Kidney (tissue), 13 donors: ENCODE measurements at regions not wholly inside any gene's neighbourhood (a gene's known extent, or its start where the extent isn't known, plus 50 kb on each side); places are given as distances from the start of the nearest gene placed in this dataset.

Source experiments
- DNase-seq, 5 donors: peaks; one replicate each; pipeline ENCODE4 v3.0.0-alpha.2; 2013 to 2020
- FAIRE-seq: peaks from 2 replicates; lab custom pipeline; 2012; peaks lifted over from hg19 to GRCh38; lab: Jason Lieb, UNC
- H3K27ac ChIP-seq, 2 donors: one replicate each; pipeline ENCODE4 v1.7.0; 2013; ENCODE audit warnings: low read depth in 2 of 2, low read length in 2 of 2, inconsistent platforms in 1 of 2
- H3K27me3 ChIP-seq: one replicate; pipeline ENCODE4 v1.7.1; 2013; ENCODE audit warnings: low read length, inconsistent platforms; ENCODE audit not compliant: control insufficient read depth, insufficient read depth
- H3K36me3 ChIP-seq, 3 donors: one replicate each; pipeline versions ENCODE4 v1.7.0 to v1.7.1; 2013; ENCODE audit warnings: low read length in 3 of 3, control low read depth in 1 of 3, inconsistent platforms in 1 of 3; ENCODE audit not compliant: insufficient read depth in 3 of 3, control insufficient read depth in 2 of 3
- H3K4me1 ChIP-seq, 3 donors: one replicate each; pipeline versions ENCODE4 v1.7.0 to v1.7.1; 2013; ENCODE audit warnings: low read length in 3 of 3, inconsistent platforms in 1 of 3, low read depth in 1 of 3; ENCODE audit not compliant: control insufficient read depth in 2 of 3, insufficient read depth in 2 of 3
- H3K4me3 ChIP-seq, 3 donors: one replicate each; pipeline versions ENCODE4 v1.7.0 to v1.8.1; 2013; ENCODE audit warnings: low read length in 3 of 3, control low read depth in 1 of 3, inconsistent platforms in 1 of 3
- H3K9ac ChIP-seq, 3 donors: one replicate each; pipeline versions ENCODE4 v1.7.0 to v1.7.1; 2013; ENCODE audit warnings: low read length in 3 of 3, control low read depth in 1 of 3, inconsistent platforms in 1 of 3
- H3K9me3 ChIP-seq, 3 donors: one replicate each; pipeline versions ENCODE4 v1.7.0 to v1.7.1; 2013; ENCODE audit warnings: low read length in 3 of 3, control low read depth in 1 of 3, inconsistent platforms in 1 of 3; ENCODE audit not compliant: control insufficient read depth in 2 of 3, insufficient read depth in 1 of 3
- CTCF ChIP-seq: IDR thresholded peaks from 3 replicates; pipeline ENCODE4 v1.5.1; 2012; ENCODE audit warnings: mild to moderate bottlenecking, moderate library complexity, borderline replicate concordance; ENCODE audit not compliant: insufficient read depth; ENCODE audit errors: extremely low read depth
- intact Hi-C: fragments of 100-400 bp; cut with DNase I; formaldehyde crosslinking; loops from one replicate; pipeline ENCODE4 v1.11.1; 2022
- donor health status: control.
- donor health status: control.
- donor health status: control.
- donor health status: control.
- donor health status: control.
- donor health status: DM: yes; HTN: yes; CAD: no.
- donor health status: Normal renal cell carcinoma (clear cell type).

DNA sequence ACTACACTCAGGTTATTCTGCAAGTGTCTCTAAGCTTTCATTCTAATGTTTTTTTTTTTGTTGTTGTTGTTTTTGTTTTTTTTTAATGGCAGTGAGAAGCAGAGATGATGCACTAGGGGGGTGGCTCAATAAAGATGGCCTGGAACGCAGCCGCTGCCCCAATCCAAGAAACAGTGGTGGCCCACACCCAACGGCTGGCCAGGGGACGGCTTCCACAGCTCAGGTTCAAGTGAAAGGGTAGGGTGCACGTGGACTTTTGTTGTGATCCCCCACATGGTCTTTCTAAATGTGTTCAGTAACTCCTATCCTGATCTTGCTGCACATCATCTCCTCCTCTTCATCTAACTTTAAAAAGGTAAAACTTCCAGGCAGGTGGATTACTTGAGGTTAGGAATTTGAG lies 190.1 kb downstream of the NDUFA10 start:
- FAIRE-seq (no peak), DNase-seq (peak in 1 of 5 donors; percentile 27)
- TF ChIP-seq CTCF: no peak
- peaks cover 0 to 6% (median 0%) of the 10 kb centered on the region in 3 donors for H3K4me1 ChIP-seq
- peaks cover 0 to 6% (median 0%) of the 10 kb centered on the region in 3 donors for H3K9me3 ChIP-seq
- H3K4me3 ChIP-seq: no peak overlapping the region
- no peak overlapping the region for H3K27ac ChIP-seq
- H3K36me3 ChIP-seq: no peaks in the 10 kb centered on the region
- H3K9ac ChIP-seq: no peak overlapping the region
- intact Hi-C loops: no loop called here
- H3K27me3 ChIP-seq: no peaks in the 10 kb centered on the region

GRCh38 chr2:239834143-239834542 lies 191.0 kb downstream of the NDUFA10 start:
- Histone ChIP-seq H3K9ac (no peak overlapping the region), H3K27ac (no peak overlapping the region), H3K4me1 (peaks cover 0 to 6% (median 0%) of the 10 kb centered on the region in 3 donors), H3K9me3 (peaks cover 0 to 6% (median 0%) of the 10 kb centered on the region in 3 donors), H3K36me3 (no peaks in the 10 kb centered on the region), H3K4me3 (no peak overlapping the region), H3K27me3 (no peaks in the 10 kb centered on the region)
- DNase-seq: peak in 1 of 5 donors; percentile 53
- TF ChIP-seq CTCF: no peak
- intact Hi-C loops: no loop called here
- FAIRE-seq: no peak

DNA sequence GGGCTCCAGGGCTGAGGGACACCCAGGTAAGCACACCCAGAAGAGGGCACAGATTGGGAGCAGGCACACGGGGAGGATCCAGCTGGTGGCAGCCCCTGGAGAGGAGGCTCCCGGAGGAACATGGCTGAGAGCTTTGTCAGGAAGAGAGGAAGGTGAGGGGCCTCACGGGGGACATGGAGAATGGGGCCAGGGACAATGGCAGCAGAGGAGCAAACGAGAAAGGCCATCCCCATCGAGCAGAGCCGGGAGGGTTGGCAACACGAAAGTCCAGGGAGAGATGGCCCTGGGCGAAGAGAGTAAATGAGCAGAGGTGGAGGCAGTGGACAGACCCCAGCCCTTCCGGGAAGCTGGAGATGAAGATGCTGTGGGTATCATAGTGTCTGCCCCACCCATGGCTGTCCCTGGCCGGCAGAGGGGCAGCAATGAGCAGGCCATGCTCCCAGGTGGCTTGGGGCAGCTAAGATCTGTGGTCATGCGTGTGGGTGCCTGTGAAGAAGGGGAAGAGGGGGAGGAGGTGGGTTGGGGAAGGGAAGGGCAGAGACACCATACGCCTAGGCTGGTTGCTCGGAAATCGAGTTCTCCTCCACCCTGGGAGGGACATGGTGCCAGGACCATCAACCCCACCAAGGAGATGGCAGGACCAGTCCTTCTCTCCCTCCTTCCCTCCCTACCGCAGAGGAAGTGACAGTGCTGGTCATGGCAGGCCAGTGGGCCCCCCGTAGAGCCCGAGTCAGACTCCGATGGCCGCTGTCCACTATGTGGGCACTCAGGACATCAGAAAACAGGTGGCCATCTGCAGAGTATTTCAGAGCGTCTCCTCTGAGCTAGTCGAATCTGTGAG lies 191.7 kb downstream of the NDUFA10 start:
- no peak overlapping the region for H3K27ac ChIP-seq
- intact Hi-C loops: no loop called here
- no peaks in the 10 kb centered on the region for H3K36me3 ChIP-seq
- peaks cover 0 to 6% (median 0%) of the 10 kb centered on the region in 3 donors for H3K9me3 ChIP-seq
- no peak for TF ChIP-seq CTCF
- H3K4me3 ChIP-seq: no peak overlapping the region
- H3K4me1 ChIP-seq: peaks cover 0 to 6% (median 0%) of the 10 kb centered on the region in 3 donors
- FAIRE-seq (no peak), DNase-seq (peak in 1 of 5 donors; percentile 58)
- H3K9ac ChIP-seq: no peak overlapping the region
- no peaks in the 10 kb centered on the region for H3K27me3 ChIP-seq
